NT2/D1 (cell line): ENCODE measurements at regions not wholly inside any gene's neighbourhood (a gene's known extent, or its start where the extent isn't known, plus 50 kb on each side); places are given as distances from the start of the nearest gene placed in this dataset.

Experiments
- YY1 ChIP-seq: IDR thresholded peaks from 2 replicates; pipeline ENCODE4 v1.6.1; 2011; ENCODE audit not compliant: insufficient read length, insufficient read depth
- ZNF274 ChIP-seq: IDR thresholded peaks from 2 replicates; pipeline ENCODE4 v1.6.1; 2011; ENCODE audit warnings: mild to moderate bottlenecking, low read depth, low read length

DNA sequence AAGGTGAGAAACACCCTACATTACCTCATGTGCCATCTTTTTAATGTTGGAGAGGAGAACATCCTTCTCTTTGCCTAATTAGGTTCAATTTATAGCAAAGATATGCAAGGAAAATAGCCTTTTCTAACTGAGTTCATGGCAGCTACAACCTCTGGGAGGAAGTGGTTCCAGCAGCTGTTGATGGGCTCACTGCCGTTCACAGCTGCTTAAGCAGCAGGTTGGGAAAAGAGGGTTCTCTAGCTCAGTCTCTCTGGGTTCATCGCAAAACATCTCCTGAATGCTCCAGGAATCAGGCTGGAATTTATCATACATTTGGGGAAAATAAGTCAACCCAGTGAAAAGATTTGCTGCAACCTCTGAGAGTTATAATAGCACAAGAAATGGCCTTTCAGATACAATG, 115.1 kb downstream of the UNC5CL start:
- TF ChIP-seq ZNF274 (no peak), YY1 (no peak)
